A673 (cell line): ENCODE measurements at regions not wholly inside any gene's neighbourhood (a gene's known extent, or its start where the extent isn't known, plus 50 kb on each side); places are given as distances from the start of the nearest gene placed in this dataset.

Source experiments
- BruUV-seq: library from RNA; stranded (reverse); fragments of 400-500 nt; replicated peaks from 2 replicates; lab custom pipeline; 2021; lab: Mats Ljungman, UMichigan
- CTCF ChIA-PET: fragments of 300-600 bp; sonication (Branson Sonifier 250); formaldehyde crosslinking; loops from one replicate; lab custom pipeline; 2022; ENCODE audit warnings: antibody characterized with exemption; lab: Charles Lee
- POLR2A ChIA-PET: fragments of 300-600 bp; sonication (Branson Sonifier 250); formaldehyde crosslinking; loops from one replicate; lab custom pipeline; 2022; ENCODE audit warnings: antibody characterized with exemption; ENCODE audit not compliant: low non-redundant PET; lab: Charles Lee
- DNase-seq: peaks from one replicate; pipeline ENCODE4 v3.0.0-alpha.2; 2015; ENCODE audit warnings: low spot score
- H3K27ac ChIP-seq: fragments of 200-600 bp; sonication (generic); 2 replicates; pipeline ENCODE4 v1.5.1; 2016; ENCODE audit warnings: mixed run types, low read depth, mild to moderate bottlenecking, mixed read lengths, antibody characterized with exemption, low read length; ENCODE audit not compliant: poor library complexity, severe bottlenecking
- H3K27me3 ChIP-seq: fragments of 200-600 bp; sonication (generic); replicated peaks from 2 replicates; pipeline ENCODE4 v1.6.1; 2017; ENCODE audit warnings: mixed run types, low read depth, mild to moderate bottlenecking, mixed read lengths, antibody characterized with exemption, low read length; ENCODE audit not compliant: insufficient read depth, poor library complexity
- H3K36me3 ChIP-seq: fragments of 200-600 bp; sonication (generic); 2 replicates; pipeline ENCODE4 v1.6.1; 2016; ENCODE audit warnings: mixed run types, mild to moderate bottlenecking, mixed read lengths, antibody characterized with exemption, low read length; ENCODE audit not compliant: insufficient read depth, poor library complexity, severe bottlenecking
- H3K4me1 ChIP-seq: fragments of 200-600 bp; sonication (generic); 2 replicates; pipeline ENCODE4 v1.6.1; 2017; ENCODE audit warnings: mixed run types, mild to moderate bottlenecking, mixed read lengths, antibody characterized with exemption, low read length; ENCODE audit not compliant: insufficient read depth, poor library complexity, severe bottlenecking
- H3K4me3 ChIP-seq: fragments of 200-600 bp; sonication (generic); 2 replicates; pipeline ENCODE4 v1.5.1; 2016; ENCODE audit warnings: low read depth, mixed run types, mild to moderate bottlenecking, mixed read lengths, low read length; ENCODE audit not compliant: poor library complexity, severe bottlenecking
- H3K9me3 ChIP-seq: fragments of 200-600 bp; sonication (generic); 2 replicates; pipeline ENCODE4 v1.6.1; 2016; ENCODE audit warnings: mixed run types, low read depth, mild to moderate bottlenecking, mixed read lengths, antibody characterized with exemption, low read length; ENCODE audit not compliant: poor library complexity, severe bottlenecking
- CTCF ChIP-seq: fragments of 300-800, 200-600 bp; sonication (generic); conservative IDR thresholded peaks from 2 replicates; pipeline ENCODE4 v1.5.1; 2017; ENCODE audit warnings: low read depth, mild to moderate bottlenecking, antibody characterized with exemption, low read length, moderate library complexity, mixed read lengths
- EZH2 ChIP-seq: fragments of 200-600 bp; sonication (generic); IDR thresholded peaks from 2 replicates; pipeline ENCODE4 v1.6.1; 2017; ENCODE audit warnings: borderline replicate concordance, low read depth, mild to moderate bottlenecking, mixed read lengths, antibody characterized with exemption, low read length; ENCODE audit not compliant: poor library complexity, severe bottlenecking
- intact Hi-C: fragments of 100-400 bp; cut with micrococcal nuclease; formaldehyde crosslinking; loops from one replicate; pipeline ENCODE4 v1.10.0; 2022; ENCODE audit not compliant: unreplicated experiment

- no peak for TF ChIP-seq CTCF
- no peak for TF ChIP-seq EZH2
- Histone ChIP-seq H3K9me3 (no peaks in the 10 kb centered on the region), H3K36me3 (no peaks in the 10 kb centered on the region), H3K27ac (no peak overlapping the region), H3K4me1 (no peaks in the 10 kb centered on the region), H3K27me3 (peaks cover 28% of the 10 kb centered on the region), H3K4me3 (no peak overlapping the region)
- POLR2A ChIA-PET, result no interaction called here
- intact Hi-C loops, result no loop called here
- no peak for DNase-seq
- no TSS peak for BruUV-seq
- CTCF ChIA-PET, result no interaction called here
Observed at GRCh38 chr11:119979701-119980100, 158.2 kb downstream of the TRIM29 start.

- intact Hi-C loops, result no loop called here
- Histone ChIP-seq H3K27me3 (peaks cover 23% of the 10 kb centered on the region), H3K9me3 (no peaks in the 10 kb centered on the region), H3K4me1 (no peaks in the 10 kb centered on the region), H3K4me3 (no peak overlapping the region), H3K36me3 (no peaks in the 10 kb centered on the region), H3K27ac (no peak overlapping the region)
- BruUV-seq, result no TSS peak
- TF ChIP-seq EZH2, result no peak
- TF ChIP-seq CTCF, result no peak
- ChIA-PET POLR2A (no interaction called here), CTCF (no interaction called here)
- no peak for DNase-seq
Observed at GRCh38 chr11:119978696-119979095, 159.2 kb downstream of the TRIM29 start.

GRCh38 chr11:119977881-119978280 lies 160.0 kb downstream of the TRIM29 start:
- Histone ChIP-seq H3K9me3 (no peaks in the 10 kb centered on the region), H3K4me3 (no peak overlapping the region), H3K36me3 (no peaks in the 10 kb centered on the region), H3K4me1 (no peaks in the 10 kb centered on the region), H3K27me3 (peaks cover 23% of the 10 kb centered on the region), H3K27ac (no peak overlapping the region)
- ChIA-PET POLR2A (no interaction called here), CTCF (interaction anchor here (0.6 kb wide), 1 partner anchor 20 kb away, joined by 4 read pairs; no protein-coding TSS in a partner anchor)
- DNase-seq, result no peak
- no TSS peak for BruUV-seq
- intact Hi-C loops, result no loop called here
- TF ChIP-seq CTCF (no peak), EZH2 (no peak)
